HepG2 (cell line): ENCODE measurements at regions not wholly inside any gene's neighbourhood (a gene's known extent, or its start where the extent isn't known, plus 50 kb on each side); places are given as distances from the start of the nearest gene placed in this dataset.

ENCODE experiments used
- ATAC-seq: fragments of 200-7000 bp; cut with Tn5 transposase; 3 replicates; pipeline ENCODE4 v1.9.1; 2020; ENCODE audit warnings: mild to moderate bottlenecking, moderate library complexity
- BruUV-seq: library from RNA; stranded (reverse); fragments of 400-500 nt; replicated peaks from 2 replicates; lab custom pipeline; 2021; lab: Mats Ljungman, UMichigan
- CTCF ChIA-PET: fragments of 300-600 bp; formaldehyde crosslinking; extraction: SDS; loops from one replicate; lab custom pipeline; 2021; ENCODE audit warnings: low total read pairs, inconsistent platforms, low intra/inter-chr PET ratio; lab: Yijun Ruan, JAX
- POLR2A ChIA-PET: fragments of 350-600 bp; sonication (Branson Sonifier 250); formaldehyde crosslinking; loops from one replicate; lab custom pipeline; 2020; ENCODE audit warnings: antibody characterized with exemption, inconsistent platforms; lab: Yijun Ruan, JAX
- DNase-seq: peaks from one replicate; pipeline ENCODE4 v3.0.0-alpha.2; 2015; ENCODE audit warnings: low spot score
- FAIRE-seq: peaks from 3 replicates; lab custom pipeline; 2011; peaks lifted over from hg19 to GRCh38; lab: Jason Lieb, UNC
- H2AFZ ChIP-seq: one replicate; pipeline ENCODE4 v1.6.1; 2011; ENCODE audit warnings: low read length, inconsistent platforms
- H3K27ac ChIP-seq: fragments of 300-600 bp; 3 replicates; pipeline ENCODE4 v1.8.0; 2011; ENCODE audit warnings: mixed run types, mild to moderate bottlenecking, mixed read lengths, low read length, inconsistent platforms; ENCODE audit not compliant: insufficient read depth; ENCODE audit errors: extremely low read length
- H3K27me3 ChIP-seq, 2 experiments: fragments of 200-600 bp in 1 of 2; 2 replicates in 1 of 2; 3 replicates in 1 of 2; pipeline versions ENCODE4 v1.6.0 to v1.8.0; 2011; ENCODE audit warnings: low read length in 2 of 2, mild to moderate bottlenecking in 2 of 2, moderate library complexity in 2 of 2, inconsistent platforms in 1 of 2; ENCODE audit not compliant: insufficient read depth in 2 of 2, control insufficient read depth in 1 of 2
- H3K36me3 ChIP-seq, 2 experiments: fragments of 200-600 bp in 1 of 2; replicated peaks in 1 of 2; 2 replicates in 1 of 2; 3 replicates in 1 of 2; pipeline versions ENCODE4 v1.5.1 to v1.8.0; 2011; ENCODE audit warnings: low read length in 2 of 2, inconsistent platforms in 1 of 2; ENCODE audit not compliant: insufficient read depth in 2 of 2, control insufficient read depth in 1 of 2
- H3K4me1 ChIP-seq: 2 replicates; pipeline ENCODE4 v1.5.1; 2012; ENCODE audit warnings: low read length, inconsistent platforms; ENCODE audit not compliant: insufficient read depth
- H3K4me2 ChIP-seq: 2 replicates; pipeline ENCODE4 v1.6.0; 2011; ENCODE audit warnings: low read depth, low read length, inconsistent platforms
- H3K4me3 ChIP-seq, 3 experiments: fragments of 200-600 bp in 1 of 3; sonication (generic), shearing (Covaris generic) in 1 of 3; replicated peaks in 1 of 3; 2 replicates each; pipeline ENCODE4 v1.5.1; 2011 to 2016; ENCODE audit warnings: low read length in 3 of 3, inconsistent platforms in 2 of 3, low read depth in 2 of 3, mild to moderate bottlenecking in 2 of 3, control low read depth in 1 of 3, mixed read lengths in 1 of 3; ENCODE audit not compliant: insufficient read depth in 1 of 3
- H3K79me2 ChIP-seq: one replicate; pipeline ENCODE4 v1.6.1; 2011; ENCODE audit warnings: low read length, inconsistent platforms; ENCODE audit not compliant: insufficient read depth
- H3K9ac ChIP-seq: 2 replicates; pipeline ENCODE4 v1.6.0; 2011; ENCODE audit warnings: mild to moderate bottlenecking, low read depth, low read length, inconsistent platforms; ENCODE audit not compliant: insufficient read depth
- H3K9me3 ChIP-seq: 2 replicates; pipeline ENCODE4 v1.5.1; 2012; ENCODE audit warnings: mild to moderate bottlenecking, low read length
- H4K20me1 ChIP-seq: 2 replicates; pipeline ENCODE4 v1.6.0; 2011; ENCODE audit warnings: inconsistent platforms, mild to moderate bottlenecking, low read length, moderate library complexity; ENCODE audit not compliant: insufficient read depth
- AFF4 ChIP-seq: sonication (generic); formaldehyde crosslinking; IDR thresholded peaks from 2 replicates; pipeline ENCODE4 v1.4.0; 2020; ENCODE audit warnings: missing genetic modification reagents
- CENPX ChIP-seq: sonication (generic); formaldehyde crosslinking; IDR thresholded peaks from 2 replicates; pipeline ENCODE4 v1.9.0; 2021; ENCODE audit warnings: mild to moderate bottlenecking, missing genetic modification reagents, moderate library complexity
- FOXP4 ChIP-seq: sonication (generic); formaldehyde crosslinking; IDR thresholded peaks from 2 replicates; pipeline ENCODE4 v1.4.0; 2020; ENCODE audit warnings: missing genetic modification reagents
- HNF4A ChIP-seq: sonication (generic); formaldehyde crosslinking; IDR thresholded peaks from 2 replicates; pipeline ENCODE4 v1.4.0; 2020; ENCODE audit warnings: missing genetic modification reagents
- SALL2 ChIP-seq: sonication (generic); formaldehyde crosslinking; IDR thresholded peaks from 2 replicates; pipeline ENCODE4 v1.8.1; 2023; ENCODE audit warnings: mild to moderate bottlenecking, missing genetic modification reagents, inconsistent platforms
- SNAPC5 ChIP-seq: sonication (generic); formaldehyde crosslinking; IDR thresholded peaks from 2 replicates; pipeline ENCODE4 v1.8.1; 2023; ENCODE audit warnings: mild to moderate bottlenecking, missing genetic modification reagents, borderline replicate concordance
- SP140L ChIP-seq: sonication (generic); formaldehyde crosslinking; IDR thresholded peaks from 2 replicates; pipeline ENCODE4 v1.4.0; 2020; ENCODE audit warnings: missing genetic modification reagents, borderline replicate concordance
- SYNCRIP ChIP-seq: fragments of 200-400 bp; formaldehyde crosslinking; IDR thresholded peaks from 2 replicates; pipeline ENCODE4 v1.6.1; 2018; ENCODE audit warnings: mild to moderate bottlenecking, low read depth, low read length; ENCODE audit not compliant: insufficient read depth
- TMF1 ChIP-seq: sonication (generic); formaldehyde crosslinking; IDR thresholded peaks from 2 replicates; pipeline ENCODE4 v1.8.1; 2022; ENCODE audit warnings: low read depth, missing genetic modification reagents
- ZNF343 ChIP-seq: sonication (generic); formaldehyde crosslinking; IDR thresholded peaks from 2 replicates; pipeline ENCODE4 v1.4.0; 2020; ENCODE audit warnings: mild to moderate bottlenecking, missing genetic modification reagents
- ZNF430 ChIP-seq: sonication (generic); formaldehyde crosslinking; IDR thresholded peaks from 2 replicates; pipeline ENCODE4 v1.9.0; 2021; ENCODE audit warnings: mild to moderate bottlenecking, missing genetic modification reagents
- WGBS: methylation state at CpG from one replicate; pipeline ENCODE4 v1.1.6; 2017; ENCODE audit warnings: low lambda C conversion rate; 5-methylcytosine and 5-hydroxymethylcytosine counted together
- in situ Hi-C: cut with HindIII; loops from 2 replicates; pipeline ENCODE4 v1.10.0; 2017; ENCODE audit warnings: low pct_unique_long_range_greater_than_20kb; ENCODE audit not compliant: extremely low pct_ligation_motif_present
- intact Hi-C: fragments of 100-400 bp; cut with micrococcal nuclease; formaldehyde crosslinking; loops from one replicate; pipeline ENCODE4 v1.10.0; 2022; ENCODE audit not compliant: unreplicated experiment
- TF ChIP-seq, protein P1 (sequence below): IDR thresholded peaks from 2 replicates; pipeline ENCODE4 v1.6.1; 2016; ENCODE audit warnings: missing biosample characterization, missing genetic modification reagents, low read depth

GRCh38 chr18:44039216-44039615 lies 641.5 kb upstream of the SETBP1 start (continued):
- TF ChIP-seq SP140L (CRISPR knock-in tag), result no peak
- no peak for TF ChIP-seq TMF1 (CRISPR knock-in tag)
- TF ChIP-seq SYNCRIP, result no peak

DNA sequence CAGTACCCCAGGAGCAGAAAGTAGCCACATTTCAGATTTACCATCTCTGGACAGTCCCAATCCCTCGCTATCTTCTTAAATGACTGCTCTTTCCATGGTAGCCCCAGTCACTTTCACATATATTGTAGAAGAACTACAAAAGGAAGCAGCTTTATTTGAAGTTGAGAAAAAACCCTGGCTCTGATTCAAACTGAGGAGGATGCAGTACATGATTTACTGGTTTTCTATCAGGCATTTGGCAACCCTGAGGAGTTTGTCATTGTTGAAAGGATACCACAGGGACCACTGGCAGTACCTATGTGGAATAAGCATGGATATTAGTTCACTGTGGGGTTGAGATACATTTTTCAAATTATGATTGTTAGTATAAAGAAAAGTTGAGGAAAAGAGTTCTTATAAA lies 640.9 kb upstream of the SETBP1 start:
- H3K4me3 ChIP-seq, result no peak overlapping the region
- 7% methylated on average over 1 of the region's 1 CpG for WGBS
- no peak overlapping the region for H2AFZ ChIP-seq
- H3K27me3 ChIP-seq, result no peaks in the 10 kb centered on the region
- H3K9ac ChIP-seq, result no peak overlapping the region
- H3K27ac ChIP-seq, result no peak overlapping the region
- H4K20me1 ChIP-seq, result no peaks in the 10 kb centered on the region
- H3K4me2 ChIP-seq, result no peak overlapping the region
- DNase-seq, result no peak
- in situ Hi-C loops (no loop called here), intact Hi-C loops (no loop called here)
- no peaks in the 10 kb centered on the region for H3K36me3 ChIP-seq
- H3K4me1 ChIP-seq, result no peaks in the 10 kb centered on the region
- CTCF ChIA-PET, result no interaction called here
- POLR2A ChIA-PET, result no interaction called here
- BruUV-seq, result no TSS peak
- FAIRE-seq, result no peak
- peaks cover 68% of the 10 kb centered on the region for H3K9me3 ChIP-seq
- H3K79me2 ChIP-seq, result no peaks in the 10 kb centered on the region
- ATAC-seq, result no peak
- TF ChIP-seq SALL2 (CRISPR knock-in tag), result no peak
- TF ChIP-seq, protein P1, sequence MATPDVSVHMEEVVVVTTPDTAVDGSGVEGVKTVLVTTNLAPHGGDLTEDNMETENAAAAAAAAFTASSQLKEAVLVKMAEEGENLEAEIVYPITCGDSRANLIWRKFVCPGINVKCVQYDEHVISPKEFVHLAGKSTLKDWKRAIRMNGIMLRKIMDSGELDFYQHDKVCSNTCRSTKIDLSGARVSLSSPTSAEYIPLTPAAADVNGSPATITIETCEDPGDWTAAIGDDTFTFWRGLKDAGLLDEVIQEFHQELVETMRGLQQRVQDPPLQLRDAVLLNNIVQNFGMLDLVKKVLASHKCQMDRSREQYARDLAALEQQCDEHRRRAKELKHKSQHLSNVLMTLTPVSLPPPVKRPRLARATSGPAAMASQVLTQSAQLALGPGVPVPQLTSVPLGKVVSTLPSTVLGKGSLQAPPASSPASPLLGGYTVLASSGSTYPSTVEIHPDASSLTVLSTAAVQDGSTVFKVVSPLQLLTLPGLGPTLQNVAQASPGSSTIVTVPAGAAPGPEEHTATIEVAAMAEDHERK (CRISPR knock-in tag), result no peak
- TF ChIP-seq ZNF343 (CRISPR knock-in tag), result no peak
- no peak for TF ChIP-seq AFF4
- TF ChIP-seq FOXP4 (CRISPR knock-in tag), result no peak
- TF ChIP-seq CENPX, result no peak
- no peak for TF ChIP-seq HNF4A
- TF ChIP-seq SNAPC5, result no peak
- TF ChIP-seq ZNF430 (CRISPR knock-in tag), result no peak
